Astrocyte (in vitro differentiated cells and primary cell): ENCODE measurements at regions not wholly inside any gene's neighbourhood (a gene's known extent, or its start where the extent isn't known, plus 50 kb on each side); places are given as distances from the start of the nearest gene placed in this dataset.

Experiments used
- DNase-seq: peaks from one replicate; pipeline ENCODE4 v3.0.0-alpha.2; 2010; ENCODE audit warnings: low read depth
- FAIRE-seq: peaks from 2 replicates; lab custom pipeline; 2011; peaks lifted over from hg19 to GRCh38; lab: Jason Lieb, UNC
- H2AFZ ChIP-seq: 2 replicates; pipeline ENCODE4 v1.6.0; 2012; ENCODE audit warnings: low read depth, low read length, inconsistent platforms
- H3K27ac ChIP-seq: 2 replicates; pipeline ENCODE4 v1.5.1; 2011; ENCODE audit warnings: low read depth, low read length, inconsistent platforms
- H3K27me3 ChIP-seq: 2 replicates; pipeline ENCODE4 v1.6.0; 2011; ENCODE audit warnings: low read length, inconsistent platforms; ENCODE audit not compliant: insufficient read depth
- H3K36me3 ChIP-seq: 2 replicates; pipeline ENCODE4 v1.5.1; 2011; ENCODE audit warnings: low read length, inconsistent platforms; ENCODE audit not compliant: insufficient read depth
- H3K4me1 ChIP-seq: 2 replicates; pipeline ENCODE4 v1.5.1; 2011; ENCODE audit warnings: low read length, inconsistent platforms; ENCODE audit not compliant: insufficient read depth
- H3K4me2 ChIP-seq: 2 replicates; pipeline ENCODE4 v1.6.0; 2012; ENCODE audit warnings: low read length, inconsistent platforms
- H3K4me3 ChIP-seq: 2 replicates; pipeline ENCODE4 v1.5.1; 2011; ENCODE audit warnings: low read depth, mild to moderate bottlenecking, low read length, inconsistent platforms; ENCODE audit not compliant: insufficient read depth
- H3K79me2 ChIP-seq: 2 replicates; pipeline ENCODE4 v1.6.0; 2012; ENCODE audit warnings: mild to moderate bottlenecking, low read length, inconsistent platforms; ENCODE audit not compliant: insufficient read depth
- H3K9ac ChIP-seq: 2 replicates; pipeline ENCODE4 v1.6.0; 2012; ENCODE audit warnings: mild to moderate bottlenecking, low read length, inconsistent platforms
- H3K9me3 ChIP-seq: 2 replicates; pipeline ENCODE4 v1.5.1; 2012; ENCODE audit warnings: low read depth, mild to moderate bottlenecking, low read length, inconsistent platforms; ENCODE audit not compliant: insufficient read depth
- H4K20me1 ChIP-seq: 2 replicates; pipeline ENCODE4 v1.6.0; 2012; ENCODE audit warnings: low read length, inconsistent platforms; ENCODE audit not compliant: insufficient read depth
- H3K27ac Mint-ChIP-seq: one replicate; pipeline ENCODE4 v1.8.0; 2021; ENCODE audit warnings: mild to moderate bottlenecking, mixed read lengths; ENCODE audit not compliant: unreplicated experiment
- H3K27me3 Mint-ChIP-seq: one replicate; pipeline ENCODE4 v1.8.0; 2021; ENCODE audit warnings: low read depth, mixed read lengths; ENCODE audit not compliant: unreplicated experiment
- H3K36me3 Mint-ChIP-seq: one replicate; pipeline ENCODE4 v1.8.0; 2021; ENCODE audit warnings: low read depth, mixed read lengths; ENCODE audit not compliant: unreplicated experiment
- H3K4me1 Mint-ChIP-seq: one replicate; pipeline ENCODE4 v1.8.0; 2021; ENCODE audit warnings: low read depth, mixed read lengths; ENCODE audit not compliant: unreplicated experiment
- H3K4me3 Mint-ChIP-seq: one replicate; pipeline ENCODE4 v1.8.0; 2021; ENCODE audit warnings: mild to moderate bottlenecking, moderate library complexity, mixed read lengths; ENCODE audit not compliant: unreplicated experiment
- H3K9me3 Mint-ChIP-seq: one replicate; pipeline ENCODE4 v1.8.0; 2021; ENCODE audit warnings: mild to moderate bottlenecking, mixed read lengths; ENCODE audit not compliant: unreplicated experiment
- EZH2 ChIP-seq: IDR thresholded peaks from 2 replicates; pipeline ENCODE4 v1.6.1; 2012; ENCODE audit warnings: mild to moderate bottlenecking, low read length, inconsistent platforms; ENCODE audit not compliant: insufficient read depth
- TF ChIP-seq, protein P1 (sequence below): IDR thresholded peaks from 2 replicates; pipeline ENCODE4 v1.5.1; 2011; ENCODE audit warnings: low read depth, mild to moderate bottlenecking, inconsistent platforms, low read length, moderate library complexity; ENCODE audit not compliant: insufficient read depth

DNA sequence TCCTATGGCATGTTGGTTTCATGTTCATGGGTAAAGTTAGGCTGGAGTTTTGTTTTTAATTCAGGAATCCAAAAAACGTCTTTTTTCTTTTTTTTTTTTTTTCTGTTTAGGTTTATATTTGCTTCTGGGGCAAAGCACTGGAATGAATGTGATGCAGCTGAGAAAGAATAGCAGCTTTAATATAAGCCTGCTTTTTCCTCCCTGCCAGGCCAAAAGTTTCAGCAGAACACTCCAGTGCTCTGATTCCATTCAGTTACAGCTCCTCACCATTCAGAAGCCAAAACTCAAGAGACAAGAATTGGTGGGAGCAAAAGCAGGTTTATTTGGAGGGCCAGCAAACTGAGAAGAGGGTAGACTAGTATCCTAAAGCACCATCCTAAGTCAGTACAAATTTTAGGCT, 102.7 kb upstream of the PELI1 start:
- H4K20me1 ChIP-seq = no peaks in the 10 kb centered on the region

DNA sequence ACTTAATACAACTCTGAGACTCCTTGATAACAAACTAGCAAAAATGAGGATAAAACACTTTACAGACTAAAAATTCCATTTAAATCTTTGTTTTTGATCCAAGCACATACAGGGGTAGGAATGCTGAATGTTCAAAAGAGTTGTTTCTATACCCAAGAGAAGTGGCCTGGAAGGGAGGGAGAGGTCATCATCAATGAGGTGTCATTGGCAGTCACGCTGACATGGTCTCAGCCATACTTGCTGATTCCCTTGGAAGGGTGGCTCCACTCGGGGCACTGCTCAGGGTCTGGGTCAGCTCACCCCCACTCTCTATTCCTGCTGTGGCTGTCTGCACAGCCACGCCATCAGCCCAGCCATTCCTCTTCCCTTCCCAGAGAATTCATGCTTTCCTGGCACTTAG, 105.2 kb upstream of the PELI1 start:
- Histone ChIP-seq H3K36me3 (no peaks in the 10 kb centered on the region), H3K9me3 (no peaks in the 10 kb centered on the region), H4K20me1 (no peaks in the 10 kb centered on the region), H3K27me3 (peaks cover 4% of the 10 kb centered on the region), H3K4me3 (no peak overlapping the region), H3K79me2 (no peaks in the 10 kb centered on the region), H3K4me1 (no peaks in the 10 kb centered on the region), H3K9ac (no peak overlapping the region), H3K4me2 (no peak overlapping the region), H2AFZ (no peak overlapping the region), H3K27ac (no peak overlapping the region)
- Mint-ChIP-seq H3K4me1 (no peaks in the 10 kb centered on the region), H3K36me3 (peaks cover 6% of the 10 kb centered on the region), H3K9me3 (peaks cover under 1% of the 10 kb centered on the region), H3K4me3 (no peak overlapping the region), H3K27me3 (peaks cover 19% of the 10 kb centered on the region), H3K27ac (no peak overlapping the region)
- TF ChIP-seq, protein P1, sequence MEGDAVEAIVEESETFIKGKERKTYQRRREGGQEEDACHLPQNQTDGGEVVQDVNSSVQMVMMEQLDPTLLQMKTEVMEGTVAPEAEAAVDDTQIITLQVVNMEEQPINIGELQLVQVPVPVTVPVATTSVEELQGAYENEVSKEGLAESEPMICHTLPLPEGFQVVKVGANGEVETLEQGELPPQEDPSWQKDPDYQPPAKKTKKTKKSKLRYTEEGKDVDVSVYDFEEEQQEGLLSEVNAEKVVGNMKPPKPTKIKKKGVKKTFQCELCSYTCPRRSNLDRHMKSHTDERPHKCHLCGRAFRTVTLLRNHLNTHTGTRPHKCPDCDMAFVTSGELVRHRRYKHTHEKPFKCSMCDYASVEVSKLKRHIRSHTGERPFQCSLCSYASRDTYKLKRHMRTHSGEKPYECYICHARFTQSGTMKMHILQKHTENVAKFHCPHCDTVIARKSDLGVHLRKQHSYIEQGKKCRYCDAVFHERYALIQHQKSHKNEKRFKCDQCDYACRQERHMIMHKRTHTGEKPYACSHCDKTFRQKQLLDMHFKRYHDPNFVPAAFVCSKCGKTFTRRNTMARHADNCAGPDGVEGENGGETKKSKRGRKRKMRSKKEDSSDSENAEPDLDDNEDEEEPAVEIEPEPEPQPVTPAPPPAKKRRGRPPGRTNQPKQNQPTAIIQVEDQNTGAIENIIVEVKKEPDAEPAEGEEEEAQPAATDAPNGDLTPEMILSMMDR = no peak
- no peak for TF ChIP-seq EZH2
- no peak for FAIRE-seq
- no peak for DNase-seq

More for the DNA sequence above, 102.7 kb upstream of the PELI1 start:
- H3K27me3 Mint-ChIP-seq = peaks cover 3% of the 10 kb centered on the region
- Histone ChIP-seq H3K27me3 (peaks cover 4% of the 10 kb centered on the region), H3K36me3 (no peaks in the 10 kb centered on the region), H3K4me2 (no peak overlapping the region), H3K79me2 (no peaks in the 10 kb centered on the region), H3K9ac (no peak overlapping the region), H3K4me3 (no peak overlapping the region), H3K27ac (no peak overlapping the region), H2AFZ (no peak overlapping the region), H3K4me1 (no peaks in the 10 kb centered on the region), H3K9me3 (no peaks in the 10 kb centered on the region)
- no peak overlapping the region for H3K4me3 Mint-ChIP-seq
- H3K4me1 Mint-ChIP-seq = peaks cover 3% of the 10 kb centered on the region
- H3K36me3 Mint-ChIP-seq = peaks cover 6% of the 10 kb centered on the region
- no peak for FAIRE-seq
- peaks cover 2% of the 10 kb centered on the region for H3K9me3 Mint-ChIP-seq
- DNase-seq = no peak
- no peak for TF ChIP-seq EZH2
- TF ChIP-seq, protein P1 = no peak
- H3K27ac Mint-ChIP-seq = no peak overlapping the region

DNA sequence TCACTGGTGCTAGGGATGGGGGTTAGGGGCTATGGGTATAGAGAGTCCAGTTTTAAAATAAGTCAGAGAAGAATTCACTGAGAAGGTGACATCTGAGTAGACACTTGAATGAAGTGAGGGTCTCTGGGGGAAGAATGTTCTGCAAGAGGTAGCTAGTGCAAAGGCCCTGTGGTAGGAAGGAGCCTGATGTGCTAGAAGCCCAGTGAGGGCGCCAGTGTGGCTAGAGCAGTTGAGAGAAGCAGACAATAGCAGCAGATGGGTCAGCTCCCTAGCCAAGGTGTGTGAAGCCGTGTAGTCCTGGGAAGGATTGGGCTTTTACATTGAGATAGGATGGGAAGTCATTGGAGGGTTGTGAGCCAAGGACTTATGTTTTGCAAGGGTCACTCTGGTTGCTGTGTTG, 105.8 kb upstream of the PELI1 start:
- FAIRE-seq (no peak), DNase-seq (no peak)
- TF ChIP-seq EZH2 = no peak
- TF ChIP-seq, protein P1 = no peak
- Histone ChIP-seq H3K4me2 (no peak overlapping the region), H3K9ac (no peak overlapping the region), H3K27ac (no peak overlapping the region), H3K27me3 (peaks cover 4% of the 10 kb centered on the region), H3K9me3 (no peaks in the 10 kb centered on the region), H3K4me3 (no peak overlapping the region), H4K20me1 (no peaks in the 10 kb centered on the region), H3K36me3 (no peaks in the 10 kb centered on the region), H2AFZ (no peak overlapping the region), H3K4me1 (no peaks in the 10 kb centered on the region), H3K79me2 (no peaks in the 10 kb centered on the region)
- H3K9me3 Mint-ChIP-seq = no peaks in the 10 kb centered on the region
- H3K4me1 Mint-ChIP-seq = no peaks in the 10 kb centered on the region
- peaks cover 22% of the 10 kb centered on the region for H3K27me3 Mint-ChIP-seq
- no peak overlapping the region for H3K27ac Mint-ChIP-seq
- no peak overlapping the region for H3K4me3 Mint-ChIP-seq
- peaks cover 6% of the 10 kb centered on the region for H3K36me3 Mint-ChIP-seq
